Hematopoietic multipotent progenitor cell treated with erythropoietin and hydrocortisone succinate and interleukin-3 and kit ligand, for 8 days (in vitro differentiated cells): ENCODE measurements at regions not wholly inside any gene's neighbourhood (a gene's known extent, or its start where the extent isn't known, plus 50 kb on each side); places are given as distances from the start of the nearest gene placed in this dataset.
"Not testable (repeated sequence)": the region's sequence is repeated elsewhere in the genome, so short reads cannot be mapped to it uniquely, and the experiment has no call there.

Source experiments
- DNase-seq: peaks from one replicate; pipeline ENCODE4 v3.0.0-alpha.2; 2015

DNA sequence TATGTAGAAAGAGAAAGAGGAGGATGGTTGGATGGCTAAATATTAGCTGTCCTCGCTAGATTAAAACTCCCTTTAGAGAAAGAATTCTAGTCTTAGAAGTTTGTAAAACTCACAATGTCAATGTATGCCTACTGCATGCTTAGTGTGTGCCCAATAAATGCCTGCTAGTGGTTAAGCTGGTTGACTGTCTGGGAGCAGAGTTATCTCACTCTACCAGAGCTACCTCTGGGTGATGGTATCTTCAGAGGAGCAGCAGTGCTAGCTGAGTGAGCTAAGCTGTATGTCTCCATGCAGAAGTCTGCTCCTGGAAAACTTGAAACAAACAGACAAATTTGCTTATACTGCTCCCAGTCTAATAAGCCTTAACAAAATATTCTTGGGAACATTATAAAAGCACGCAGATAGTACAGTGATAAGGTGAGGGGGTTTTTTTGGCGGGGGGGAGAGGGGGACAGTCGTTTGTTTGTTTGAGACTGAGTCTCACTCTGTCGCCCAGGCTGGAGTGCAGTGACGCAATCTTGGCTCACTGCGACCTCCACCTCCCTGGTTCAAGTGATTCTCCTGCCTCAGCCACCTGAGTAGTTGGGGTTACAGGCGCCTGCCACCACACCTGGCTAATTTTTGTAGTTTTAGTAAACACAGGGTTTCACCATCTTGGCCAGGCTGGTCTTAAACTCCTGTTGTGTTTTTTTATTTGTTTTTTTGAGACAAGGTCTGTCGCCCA, 202.8 kb upstream of the TSC22D1 start:
- DNase-seq, result peak; percentile 96

DNA sequence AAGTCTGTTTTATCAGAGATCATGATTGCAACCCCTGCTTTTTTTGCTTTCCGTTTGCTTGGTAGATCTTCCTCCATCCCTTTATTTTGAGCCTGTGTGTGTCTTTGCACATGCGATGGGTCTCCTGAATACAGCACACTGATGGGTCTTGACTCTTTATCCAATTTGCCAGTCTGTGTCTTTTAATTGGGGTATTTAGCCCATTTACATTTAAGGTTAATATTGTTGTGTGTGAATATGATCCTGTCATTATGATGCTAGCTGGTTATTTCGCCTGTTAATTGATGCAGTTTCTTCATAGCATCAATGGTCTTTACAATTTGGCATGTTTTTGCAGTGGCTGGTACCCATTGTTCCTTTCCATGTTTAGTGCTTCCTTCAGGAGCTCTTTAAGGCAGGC, 199.2 kb upstream of the TSC22D1 start:
- not testable (repeated sequence) for DNase-seq

DNA sequence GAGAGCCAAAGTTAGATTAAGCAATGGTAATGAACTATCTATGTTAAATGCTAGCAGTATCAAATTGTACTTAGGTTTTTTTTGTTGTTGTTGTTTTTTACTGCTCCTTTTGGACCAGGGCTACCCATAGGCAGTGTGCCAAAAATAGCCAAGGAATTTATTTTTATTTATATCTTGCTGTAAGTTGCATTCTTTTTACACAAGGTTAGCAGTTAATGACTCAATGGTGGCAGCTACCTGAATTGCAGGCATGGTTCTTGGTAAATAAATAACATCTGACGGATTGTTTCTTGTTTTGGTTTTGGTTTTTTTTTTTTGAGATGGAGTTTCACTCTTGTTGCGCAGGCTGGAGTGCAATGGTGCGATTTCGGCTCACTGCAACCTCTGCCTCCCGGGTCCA, 194.8 kb upstream of the TSC22D1 start:
- DNase-seq, result no peak

DNA sequence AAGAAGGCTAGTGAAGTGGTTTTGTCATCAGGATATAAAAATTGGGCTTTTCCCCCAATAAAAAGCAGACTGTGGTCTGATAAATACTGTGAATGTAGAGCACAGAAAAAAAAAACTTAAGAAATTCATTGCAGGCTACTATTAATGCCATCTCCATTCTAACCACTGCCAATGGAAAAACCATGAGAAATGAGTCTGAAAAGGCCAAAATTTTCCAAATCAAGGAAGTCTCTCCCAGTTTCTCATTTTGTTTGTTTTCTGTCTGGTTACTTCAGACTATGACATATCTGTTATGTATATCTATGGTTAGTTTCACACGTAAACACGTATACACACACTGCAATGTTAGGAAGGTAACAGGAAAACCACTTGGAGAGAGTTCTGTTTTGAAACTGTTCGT, 193.6 kb upstream of the TSC22D1 start:
- DNase-seq, result no peak

DNA sequence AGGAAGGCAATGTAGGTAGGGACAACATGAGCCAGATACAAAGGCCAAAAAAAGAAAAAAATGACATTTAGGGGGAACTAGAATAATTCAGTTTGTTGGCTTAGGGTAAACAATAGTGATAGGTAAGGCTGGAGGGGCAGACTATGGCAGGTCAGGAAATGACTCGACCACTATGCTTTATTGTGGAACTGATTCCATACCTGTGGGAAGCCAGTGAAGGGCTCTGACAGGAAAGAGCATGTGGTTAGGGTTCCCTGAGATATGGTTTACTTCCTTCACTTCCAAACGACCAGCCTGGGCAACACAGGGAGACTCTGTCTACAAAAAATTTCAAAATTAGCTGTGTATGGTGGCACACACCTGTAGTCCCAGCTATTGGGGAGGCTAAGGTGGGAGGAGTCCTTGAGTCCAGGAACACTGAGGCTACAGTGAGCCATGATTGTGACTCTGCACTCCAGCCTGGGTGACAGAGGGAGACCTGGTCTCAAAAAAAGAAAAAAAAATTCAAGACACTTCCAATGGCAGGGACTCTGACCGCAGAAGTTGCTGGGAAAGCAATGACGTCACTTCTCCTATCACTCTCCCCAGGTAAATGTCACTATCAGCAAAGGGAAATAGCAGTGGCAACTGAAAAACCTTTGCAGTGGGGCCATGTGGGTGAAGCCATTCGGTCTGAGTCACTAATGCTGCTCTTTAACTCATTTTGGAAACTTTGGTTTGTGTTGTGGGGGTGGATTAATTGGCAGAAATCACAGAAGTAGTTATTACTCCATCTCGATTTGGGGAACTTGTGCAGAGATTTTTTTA, 192.8 kb upstream of the TSC22D1 start:
- DNase-seq, result no peak

DNA sequence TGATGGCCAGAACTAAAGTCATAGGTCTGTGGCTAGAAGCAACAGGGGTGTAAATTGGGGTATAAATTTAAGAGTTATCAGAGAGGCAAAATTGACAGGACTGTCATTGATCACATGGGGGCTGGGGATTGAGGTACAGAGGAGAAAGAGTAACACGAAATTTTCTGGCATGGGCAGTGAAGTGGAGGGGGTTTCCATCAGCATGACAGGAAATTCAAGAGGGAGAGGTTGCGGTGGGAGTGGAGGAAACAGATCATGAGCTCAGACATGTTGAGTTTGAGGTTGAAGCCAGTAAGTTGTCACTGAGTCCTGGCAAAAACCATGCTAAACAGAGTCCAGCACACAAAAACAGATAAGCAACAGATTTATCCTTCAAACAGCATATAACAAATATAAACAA, 192.1 kb upstream of the TSC22D1 start:
- no peak for DNase-seq

DNA sequence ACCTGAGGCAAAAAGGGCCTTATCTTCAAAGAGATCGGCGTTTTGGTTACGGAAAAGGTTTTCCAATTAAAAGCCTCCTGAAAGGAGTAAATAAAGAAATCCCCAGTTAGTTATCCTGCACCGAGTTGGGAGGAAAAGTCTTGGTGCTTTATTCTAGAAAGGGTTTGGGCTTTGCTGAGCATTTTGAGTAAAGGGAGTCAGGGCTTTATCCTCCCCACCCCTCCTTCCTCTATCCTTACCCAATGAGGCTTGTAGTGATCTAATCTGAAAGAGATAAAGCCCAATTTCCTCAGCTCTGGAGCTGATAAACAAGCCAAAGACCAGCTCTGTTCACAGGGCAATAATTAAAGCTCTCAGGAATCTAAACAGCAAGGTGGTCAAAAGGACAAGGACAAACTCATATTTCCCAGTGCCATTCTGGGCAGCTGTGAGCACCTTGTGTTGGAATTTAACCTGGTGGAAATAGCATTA, 188.9 kb upstream of the TSC22D1 start:
- no peak for DNase-seq

DNA sequence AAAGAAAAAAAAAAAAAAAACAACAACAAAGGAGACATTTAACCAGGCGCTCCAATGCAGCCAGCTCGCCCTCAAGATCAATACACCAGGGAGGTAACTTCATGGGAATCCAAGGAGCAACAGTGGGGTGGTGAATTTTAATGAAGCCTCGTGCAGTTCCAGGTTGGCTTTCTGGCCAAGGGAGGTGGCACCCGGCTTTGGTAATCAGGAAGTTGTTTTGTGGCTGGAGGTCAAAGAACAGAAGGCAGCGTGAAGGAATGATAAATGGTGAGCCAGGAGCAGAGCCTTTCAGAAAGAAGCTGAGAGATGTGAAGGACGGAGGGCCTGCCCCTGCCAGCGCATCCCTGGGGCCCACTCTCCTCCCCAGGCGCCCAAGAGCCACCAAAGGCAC, 188.2 kb upstream of the TSC22D1 start:
- no peak for DNase-seq

DNA sequence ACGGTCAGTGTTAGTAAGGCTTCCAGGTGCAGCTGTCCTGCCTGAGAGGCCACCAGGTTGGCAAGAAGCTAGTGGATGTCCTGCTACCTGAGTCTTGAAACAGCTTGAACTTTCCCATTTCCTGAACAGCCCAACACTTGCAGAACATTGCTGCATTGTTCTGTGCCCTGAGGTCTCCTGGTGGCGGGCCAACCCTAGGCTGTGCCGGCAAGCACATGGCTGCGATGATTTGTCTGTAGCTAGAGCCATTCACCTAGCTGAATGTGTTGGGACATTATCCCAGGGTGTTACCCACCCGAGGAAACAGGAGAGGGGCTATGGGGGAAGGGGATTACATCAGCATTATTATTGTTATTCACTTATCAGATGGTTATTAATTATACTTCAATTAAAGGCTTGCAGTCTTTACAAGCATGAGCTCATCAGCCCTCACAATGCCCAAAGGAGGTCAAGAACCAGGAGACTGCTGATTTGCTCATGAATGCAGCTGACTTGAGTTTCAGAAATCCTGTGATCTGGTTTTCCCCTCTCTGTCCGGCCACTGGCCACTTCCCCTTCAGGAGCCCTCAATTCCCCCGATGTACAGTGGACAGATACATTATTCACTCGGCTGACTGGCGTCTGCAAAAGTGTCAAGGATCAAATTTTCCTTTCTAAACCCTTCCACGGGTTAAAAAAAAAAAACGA, 187.6 kb upstream of the TSC22D1 start:
- no peak for DNase-seq

DNA sequence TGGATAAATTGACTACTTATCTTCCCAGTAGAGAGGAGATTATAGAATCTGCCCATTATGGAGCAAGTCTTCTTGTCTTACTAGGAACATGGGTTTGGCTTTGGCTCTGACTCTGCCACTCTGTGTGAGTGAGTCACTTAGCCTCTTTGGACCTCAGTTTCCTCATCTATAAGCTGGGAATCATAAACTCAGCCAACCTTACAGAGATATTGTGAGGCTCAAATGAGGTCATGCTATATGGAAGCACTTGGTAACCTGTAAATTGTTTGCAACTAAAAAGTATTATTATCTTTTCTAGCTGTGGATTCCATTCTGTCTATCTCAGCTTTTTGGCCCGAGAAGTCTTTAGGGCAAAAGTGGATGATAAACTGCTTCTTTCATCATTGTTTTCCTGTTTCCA, 186.8 kb upstream of the TSC22D1 start:
- no peak for DNase-seq

DNA sequence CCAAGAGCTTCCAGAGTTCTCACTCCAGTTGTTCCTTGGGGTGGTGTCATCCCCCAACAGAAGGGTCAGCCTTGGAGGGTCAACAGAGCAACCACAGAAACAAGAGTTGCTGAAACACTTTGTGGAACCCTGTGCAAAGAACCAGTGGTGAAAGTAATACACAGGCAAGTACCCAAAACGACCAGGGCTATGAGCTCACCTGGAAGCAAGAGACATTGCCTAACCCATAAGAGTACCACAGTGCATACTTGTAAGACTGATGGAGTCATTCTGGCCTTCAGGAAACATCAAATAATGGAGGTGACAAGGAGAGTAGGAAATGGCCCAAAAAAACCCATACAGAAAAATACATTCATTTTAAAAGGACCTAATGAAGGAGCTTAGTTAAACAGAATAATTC, 184.3 kb upstream of the TSC22D1 start:
- no peak for DNase-seq

DNA sequence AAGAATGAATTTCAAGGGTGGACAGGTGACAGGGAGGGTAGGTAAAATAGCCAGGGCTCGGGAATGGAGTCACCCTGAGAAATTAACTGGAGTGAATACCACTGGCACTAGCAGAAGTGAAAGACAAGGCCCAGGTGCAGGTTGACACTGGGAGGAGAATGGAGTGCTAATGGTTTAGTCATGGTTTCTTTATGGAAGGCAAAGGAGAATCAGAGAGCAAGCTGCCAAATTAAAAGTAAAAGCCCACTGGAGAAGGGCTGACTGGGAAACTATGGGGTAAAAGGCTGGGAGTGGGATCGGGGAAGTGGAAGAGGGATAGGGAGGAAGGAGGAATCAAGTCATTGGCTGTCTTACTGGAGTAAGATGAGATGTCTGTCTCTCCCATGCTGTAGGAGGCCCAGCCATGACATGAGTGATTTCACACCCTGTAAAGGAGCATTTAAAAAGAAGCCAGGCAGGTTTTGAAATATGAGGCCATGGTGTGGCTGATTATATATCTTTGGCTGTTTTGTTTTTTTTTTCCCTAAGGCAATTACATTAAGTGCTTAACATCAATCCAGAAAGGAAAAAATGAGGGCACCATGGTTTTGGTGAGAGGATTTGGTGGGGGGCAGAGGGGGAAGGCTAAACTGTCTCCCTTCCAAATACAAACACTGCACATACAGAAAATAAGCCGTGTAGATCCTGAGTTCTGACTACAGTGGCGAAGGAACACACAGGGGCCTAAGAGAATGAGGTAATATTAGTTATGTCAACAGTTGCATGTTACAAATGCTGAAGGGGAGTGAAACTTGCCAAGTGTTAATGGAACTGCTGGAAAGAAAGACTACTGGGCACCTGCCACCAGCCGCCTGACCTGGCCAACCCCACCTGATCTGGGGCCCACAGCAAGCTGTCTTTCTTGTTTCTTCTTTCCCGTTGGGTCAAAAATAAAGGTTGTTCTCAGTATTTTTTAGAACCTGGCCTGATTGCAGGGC, 183.5 kb upstream of the TSC22D1 start:
- DNase-seq, result no peak

DNA sequence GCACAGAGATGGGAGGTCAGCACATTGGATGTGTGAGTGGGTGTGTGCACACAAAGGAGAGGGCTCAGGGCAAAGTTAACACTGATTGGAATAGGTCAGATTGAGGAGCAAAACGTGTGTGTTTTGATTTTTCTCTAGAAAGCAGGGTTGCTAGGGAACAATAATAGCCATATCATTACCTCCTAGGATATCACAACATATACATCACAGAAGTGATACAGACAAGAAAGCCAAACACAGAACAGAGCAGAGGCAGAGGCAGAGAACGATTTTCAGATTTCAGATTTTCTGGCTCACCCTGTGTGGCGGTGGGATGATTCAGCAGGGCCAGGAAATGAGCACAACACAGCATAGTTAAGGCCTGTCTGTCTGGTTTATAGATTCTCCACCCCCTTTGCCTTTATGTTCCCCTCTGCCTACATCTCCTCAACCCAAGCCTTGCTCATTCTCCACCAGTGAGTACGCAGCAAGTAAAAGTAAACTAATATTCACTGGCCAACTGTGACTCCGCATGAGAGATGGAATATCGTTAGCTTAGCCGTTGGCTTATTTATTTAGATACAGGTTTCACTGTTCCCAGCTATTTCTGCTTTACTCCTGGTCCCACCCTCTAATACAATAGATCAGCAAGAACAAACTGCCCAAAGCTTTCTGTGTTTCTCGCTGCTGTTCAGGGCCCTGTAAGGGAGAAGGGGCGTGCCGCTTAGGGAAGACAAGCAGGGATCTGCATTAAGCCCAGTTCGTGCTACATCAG, 182.7 kb upstream of the TSC22D1 start:
- DNase-seq, result no peak

DNA sequence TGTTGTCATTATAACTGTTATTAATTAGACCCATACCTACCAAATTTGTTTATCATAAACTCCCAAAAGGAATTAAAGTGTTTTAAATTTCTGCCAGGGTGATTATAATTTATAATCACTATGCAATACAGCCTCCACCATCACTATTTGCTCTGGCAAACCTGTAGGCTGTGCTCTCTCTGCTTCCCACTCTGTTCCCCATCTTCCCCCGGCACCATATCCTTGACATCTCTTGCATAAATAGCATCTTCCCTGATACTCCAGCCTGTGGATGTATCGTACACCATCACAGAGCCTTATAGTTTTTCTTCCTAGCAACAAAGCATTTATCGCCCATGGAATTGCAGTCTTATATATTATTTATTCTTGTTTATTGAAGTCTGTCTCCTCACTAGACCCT, 181.5 kb upstream of the TSC22D1 start:
- no peak for DNase-seq

DNA sequence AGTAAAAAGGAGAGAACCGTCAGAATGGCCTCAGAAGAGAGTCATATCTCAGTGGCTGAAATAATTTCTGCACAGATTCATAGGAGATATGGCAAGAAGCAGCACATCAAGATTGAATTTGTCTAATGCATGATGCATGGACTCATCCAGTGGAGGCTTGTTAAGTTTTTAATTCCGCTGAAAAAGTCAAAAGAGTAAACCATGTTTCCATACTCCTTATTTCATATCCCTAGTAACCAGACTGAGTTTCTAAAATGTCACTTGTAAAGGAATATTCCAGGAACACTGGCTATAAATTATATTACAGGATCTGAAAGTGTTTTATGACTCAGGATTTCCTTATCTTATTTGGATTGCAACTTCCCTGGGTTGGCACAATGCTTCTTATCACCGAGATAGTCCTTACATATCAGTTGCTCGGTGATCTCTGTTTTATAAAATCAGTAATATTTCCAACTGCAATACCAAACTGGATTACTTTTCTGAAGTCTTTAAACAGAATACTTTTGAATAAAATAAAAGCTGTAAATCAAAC, 180.2 kb upstream of the TSC22D1 start:
- no peak for DNase-seq

DNA sequence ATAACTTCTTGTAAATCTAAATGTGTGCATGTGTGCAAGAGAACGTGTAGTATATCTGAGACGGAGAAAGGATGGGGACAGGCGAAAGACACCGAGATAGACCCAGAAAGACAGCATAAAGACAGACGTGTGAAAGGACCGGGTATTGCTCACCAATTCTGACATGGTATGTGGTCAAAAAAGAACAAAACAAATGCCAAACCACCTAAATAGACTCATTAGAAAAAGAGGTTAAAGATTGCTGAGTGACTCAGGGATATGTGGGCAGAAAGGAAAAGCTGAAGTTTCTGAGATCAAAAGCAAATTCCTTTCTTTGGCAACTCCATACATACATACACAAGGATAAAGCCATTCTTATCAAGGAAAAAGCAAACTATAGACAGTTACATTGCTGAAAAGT, 179.7 kb upstream of the TSC22D1 start:
- DNase-seq, result no peak

DNA sequence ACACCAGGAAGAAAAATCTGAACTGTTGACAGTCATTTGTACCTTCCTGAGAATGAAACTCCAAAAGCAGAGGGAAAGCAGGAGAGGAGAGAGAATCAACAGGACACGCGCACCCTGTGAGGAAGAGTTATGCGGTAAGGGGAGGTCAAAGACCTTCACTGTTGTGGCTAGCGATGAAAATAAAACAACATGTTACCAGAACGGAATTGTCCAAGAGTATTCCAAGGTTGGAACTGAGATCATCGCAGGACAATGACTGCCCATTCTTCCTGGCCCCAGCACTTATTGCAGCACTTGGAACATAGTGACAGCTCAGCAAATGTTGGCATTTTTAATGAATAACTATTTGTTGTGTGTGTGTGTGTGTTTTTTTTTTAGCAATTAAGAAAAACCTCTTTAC, 176.0 kb upstream of the TSC22D1 start:
- DNase-seq, result no peak

DNA sequence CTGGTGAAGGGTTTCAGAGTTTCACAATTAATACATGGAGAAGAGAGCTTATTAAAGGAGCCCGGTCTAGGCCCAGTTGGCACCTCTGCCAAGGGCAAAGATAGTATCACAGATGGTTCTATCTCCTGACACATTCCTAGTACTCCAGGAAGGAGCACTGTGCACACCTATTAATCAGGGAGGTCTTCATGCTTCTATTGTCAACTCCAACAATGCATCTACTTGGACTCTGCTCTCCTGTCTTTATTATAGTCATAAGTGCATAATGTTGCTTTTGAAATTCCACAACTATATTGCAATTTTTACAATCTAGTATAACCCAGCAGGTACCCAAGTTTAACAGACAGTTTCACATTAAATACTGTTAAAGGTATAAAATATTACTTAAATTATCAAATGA, 174.5 kb upstream of the TSC22D1 start:
- DNase-seq, result no peak

DNA sequence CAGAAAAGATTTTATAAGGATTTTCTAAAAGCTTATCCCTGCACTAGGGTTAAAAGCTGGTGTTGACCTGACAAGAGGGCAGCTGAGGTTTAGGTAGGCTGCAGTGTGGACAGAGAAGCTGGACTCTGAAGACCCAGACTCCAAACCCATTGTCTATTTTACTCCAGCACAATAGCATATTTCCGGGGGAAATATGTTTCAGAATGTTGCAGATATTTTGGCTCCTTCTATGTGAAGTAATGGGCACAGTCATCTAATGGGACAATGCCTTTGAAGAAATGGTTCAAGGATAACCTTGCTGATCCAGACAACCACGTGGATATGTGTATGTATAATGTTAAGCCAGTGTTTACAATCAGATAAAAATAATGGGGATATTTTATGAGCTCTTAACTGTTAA, 173.8 kb upstream of the TSC22D1 start:
- no peak for DNase-seq

DNA sequence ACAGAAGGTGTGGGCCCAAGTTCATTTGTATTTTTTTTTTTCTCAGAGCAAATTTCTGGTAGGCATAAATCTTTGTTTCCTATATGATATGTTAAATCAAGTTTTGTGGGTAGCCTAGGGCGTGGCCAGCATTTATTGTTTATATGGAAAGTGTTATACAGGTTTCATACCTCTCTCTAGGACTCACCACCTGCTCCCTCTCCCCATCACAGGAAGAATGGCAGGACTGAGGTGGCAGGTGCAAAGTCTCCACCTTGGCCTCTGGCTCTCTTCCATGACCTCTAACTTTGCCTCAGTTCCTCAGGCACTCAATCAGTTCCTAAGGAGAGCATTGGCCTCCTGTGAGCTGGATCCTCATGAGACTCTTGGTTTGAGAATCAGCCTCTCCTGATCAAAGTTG, 172.3 kb upstream of the TSC22D1 start:
- no peak for DNase-seq

DNA sequence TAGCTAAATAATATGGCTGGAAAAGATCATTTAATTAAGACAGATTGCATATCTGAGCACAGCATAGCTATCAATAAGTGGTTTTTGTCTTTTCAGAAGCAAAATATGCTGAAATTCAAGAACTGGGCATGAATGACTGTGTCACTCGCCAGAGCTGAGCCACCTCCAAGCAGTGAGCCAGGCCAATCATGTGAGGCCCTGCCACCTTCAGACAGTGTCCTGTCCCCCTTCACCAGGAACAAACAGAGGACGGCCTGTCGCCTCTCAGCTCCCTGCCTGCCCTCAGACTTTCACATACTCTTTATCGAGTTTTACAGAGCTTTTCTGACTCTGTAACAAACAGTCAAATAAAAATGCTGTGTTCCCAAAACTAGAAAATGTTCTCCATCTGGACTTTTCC, 171.0 kb upstream of the TSC22D1 start:
- no peak for DNase-seq

DNA sequence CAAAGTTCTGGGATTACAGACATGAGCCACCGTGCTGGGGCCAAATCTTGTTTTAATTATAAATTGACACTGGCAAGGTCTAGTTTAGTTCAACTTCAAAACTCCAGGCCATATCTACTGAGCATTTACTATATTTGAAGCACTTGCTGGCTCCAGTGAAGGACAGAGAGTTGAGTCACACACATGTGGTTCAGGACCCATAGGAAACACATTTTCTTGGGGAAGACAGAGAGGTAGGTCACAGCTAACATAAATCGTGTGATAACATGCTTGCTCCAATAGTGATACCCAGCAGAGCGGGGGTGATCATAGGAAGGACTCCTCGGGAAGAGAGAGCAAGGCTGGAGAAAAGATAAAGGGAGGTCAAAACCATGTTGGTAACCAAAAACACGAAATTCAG, 170.6 kb upstream of the TSC22D1 start:
- DNase-seq, result no peak
